Stimulated activated naive CD8-positive, alpha-beta T cell treated with anti-CD3 and anti-CD28 coated beads, Interleukin-15, Interleukin-2, amounts not matched to agents 100 ng/mL and 50 ng/mL, for 24 hours (primary cell): ENCODE measurements at regions not wholly inside any gene's neighbourhood (a gene's known extent, or its start where the extent isn't known, plus 50 kb on each side); places are given as distances from the start of the nearest gene placed in this dataset.

Experiments
- H3K27ac Mint-ChIP-seq: one replicate; pipeline ENCODE4 v1.8.0; 2021; ENCODE audit warnings: mild to moderate bottlenecking, mixed read lengths
- H3K27me3 Mint-ChIP-seq: one replicate; pipeline ENCODE4 v1.8.0; 2021; ENCODE audit warnings: mixed read lengths
- H3K36me3 Mint-ChIP-seq: one replicate; pipeline ENCODE4 v1.8.0; 2021; ENCODE audit warnings: low read depth, mixed read lengths
- H3K4me1 Mint-ChIP-seq: one replicate; pipeline ENCODE4 v1.8.0; 2021; ENCODE audit warnings: low read depth, mixed read lengths
- H3K4me3 Mint-ChIP-seq: one replicate; pipeline ENCODE4 v1.8.0; 2021; ENCODE audit warnings: mild to moderate bottlenecking, mixed read lengths
- H3K9me3 Mint-ChIP-seq: one replicate; pipeline ENCODE4 v1.8.0; 2021; ENCODE audit warnings: mixed read lengths

- H3K36me3 Mint-ChIP-seq, result no peaks in the 10 kb centered on the region
- no peaks in the 10 kb centered on the region for H3K27me3 Mint-ChIP-seq
Measured at GRCh38 chr15:96076350-96076749, 254.2 kb upstream of the NR2F2 start.

GRCh38 chr15:96079041-96079440, 251.5 kb upstream of the NR2F2 start:
- Mint-ChIP-seq H3K36me3 (no peaks in the 10 kb centered on the region), H3K4me1 (no peaks in the 10 kb centered on the region), H3K27ac (no peak overlapping the region), H3K9me3 (no peaks in the 10 kb centered on the region), H3K4me3 (no peak overlapping the region), H3K27me3 (peaks cover 3% of the 10 kb centered on the region)

More at GRCh38 chr15:96076350-96076749, 254.2 kb upstream of the NR2F2 start:
- H3K27ac Mint-ChIP-seq, result no peak overlapping the region
- H3K4me3 Mint-ChIP-seq, result no peak overlapping the region
- no peaks in the 10 kb centered on the region for H3K4me1 Mint-ChIP-seq
- H3K9me3 Mint-ChIP-seq, result no peaks in the 10 kb centered on the region

DNA sequence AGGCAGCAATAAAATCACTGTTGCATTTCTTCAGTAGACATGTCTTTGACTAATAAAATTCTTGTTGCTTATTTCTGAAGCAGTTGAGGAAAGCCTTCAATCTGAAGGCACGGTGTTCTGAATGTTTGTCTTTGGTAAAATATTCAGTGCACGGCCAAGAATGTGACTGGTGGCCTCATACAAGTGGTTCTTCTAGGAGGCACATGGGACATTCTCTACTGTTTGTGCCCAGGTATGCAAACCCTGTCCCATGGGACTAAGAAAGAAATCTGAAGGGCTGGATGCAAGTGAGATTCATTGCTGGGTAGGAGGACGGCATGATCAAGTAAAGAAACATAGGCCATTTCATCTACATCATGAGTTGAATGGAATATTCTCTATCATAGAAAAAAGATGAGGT, 250.6 kb upstream of the NR2F2 start:
- Mint-ChIP-seq H3K4me3 (no peak overlapping the region), H3K9me3 (no peaks in the 10 kb centered on the region), H3K4me1 (no peaks in the 10 kb centered on the region), H3K27me3 (peaks cover 3% of the 10 kb centered on the region), H3K36me3 (no peaks in the 10 kb centered on the region), H3K27ac (no peak overlapping the region)

- Mint-ChIP-seq H3K36me3 (no peaks in the 10 kb centered on the region), H3K9me3 (no peaks in the 10 kb centered on the region), H3K4me1 (no peaks in the 10 kb centered on the region), H3K27ac (no peak overlapping the region), H3K27me3 (peaks cover 21% of the 10 kb centered on the region), H3K4me3 (no peak overlapping the region)
Measured at GRCh38 chr15:96086164-96086563, 244.3 kb upstream of the NR2F2 start.

GRCh38 chr15:96087180-96087884, 243.2 kb upstream of the NR2F2 start:
- H3K4me3 Mint-ChIP-seq, result no peak overlapping the region
- peaks cover 21% of the 10 kb centered on the region for H3K27me3 Mint-ChIP-seq
- no peaks in the 10 kb centered on the region for H3K36me3 Mint-ChIP-seq
- no peaks in the 10 kb centered on the region for H3K9me3 Mint-ChIP-seq
- H3K4me1 Mint-ChIP-seq, result no peaks in the 10 kb centered on the region
- no peak overlapping the region for H3K27ac Mint-ChIP-seq

DNA sequence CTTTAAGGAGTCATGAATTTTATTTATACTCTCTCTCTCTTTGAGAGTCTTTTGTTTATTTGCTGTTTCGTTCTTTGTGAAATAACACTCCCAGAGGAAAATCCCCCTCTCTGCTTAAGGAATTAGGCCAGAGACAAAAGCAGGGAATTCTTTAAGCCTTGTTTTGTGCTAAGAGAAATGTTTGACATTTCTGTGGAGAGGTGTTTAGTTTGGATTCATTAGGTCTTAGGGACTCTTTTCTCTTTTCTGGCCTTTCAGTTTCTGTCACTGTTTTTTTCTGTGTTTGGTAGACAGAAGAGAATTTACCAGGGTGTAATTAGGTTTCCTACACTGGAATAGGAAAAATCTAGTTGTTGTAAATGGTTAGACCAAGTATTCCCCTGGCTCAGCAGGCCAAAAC, 241.8 kb upstream of the NR2F2 start:
- H3K27ac Mint-ChIP-seq, result no peak overlapping the region
- no peaks in the 10 kb centered on the region for H3K9me3 Mint-ChIP-seq

GRCh38 chr15:96089405-96090058, 241.0 kb upstream of the NR2F2 start:
- H3K27ac Mint-ChIP-seq, result no peak overlapping the region
- H3K9me3 Mint-ChIP-seq, result no peaks in the 10 kb centered on the region
- H3K4me3 Mint-ChIP-seq, result no peak overlapping the region
- H3K36me3 Mint-ChIP-seq, result no peaks in the 10 kb centered on the region
- no peaks in the 10 kb centered on the region for H3K4me1 Mint-ChIP-seq
- H3K27me3 Mint-ChIP-seq, result peaks cover 27% of the 10 kb centered on the region

More for the DNA sequence above, 241.8 kb upstream of the NR2F2 start:
- Mint-ChIP-seq H3K4me1 (no peaks in the 10 kb centered on the region), H3K27me3 (peaks cover 21% of the 10 kb centered on the region), H3K36me3 (no peaks in the 10 kb centered on the region), H3K4me3 (no peak overlapping the region)

GRCh38 chr15:96092186-96092585, 238.3 kb upstream of the NR2F2 start:
- Mint-ChIP-seq H3K27me3 (peaks cover 24% of the 10 kb centered on the region), H3K4me1 (no peaks in the 10 kb centered on the region), H3K9me3 (no peaks in the 10 kb centered on the region), H3K27ac (no peak overlapping the region), H3K4me3 (no peak overlapping the region), H3K36me3 (no peaks in the 10 kb centered on the region)

GRCh38 chr15:96093063-96093462, 237.4 kb upstream of the NR2F2 start:
- H3K4me3 Mint-ChIP-seq, result no peak overlapping the region
- H3K27ac Mint-ChIP-seq, result no peak overlapping the region
- H3K4me1 Mint-ChIP-seq, result no peaks in the 10 kb centered on the region
- peaks cover 18% of the 10 kb centered on the region for H3K27me3 Mint-ChIP-seq
- H3K9me3 Mint-ChIP-seq, result no peaks in the 10 kb centered on the region
- no peaks in the 10 kb centered on the region for H3K36me3 Mint-ChIP-seq

GRCh38 chr15:96097661-96098060, 232.8 kb upstream of the NR2F2 start:
- no peak overlapping the region for H3K27ac Mint-ChIP-seq

DNA sequence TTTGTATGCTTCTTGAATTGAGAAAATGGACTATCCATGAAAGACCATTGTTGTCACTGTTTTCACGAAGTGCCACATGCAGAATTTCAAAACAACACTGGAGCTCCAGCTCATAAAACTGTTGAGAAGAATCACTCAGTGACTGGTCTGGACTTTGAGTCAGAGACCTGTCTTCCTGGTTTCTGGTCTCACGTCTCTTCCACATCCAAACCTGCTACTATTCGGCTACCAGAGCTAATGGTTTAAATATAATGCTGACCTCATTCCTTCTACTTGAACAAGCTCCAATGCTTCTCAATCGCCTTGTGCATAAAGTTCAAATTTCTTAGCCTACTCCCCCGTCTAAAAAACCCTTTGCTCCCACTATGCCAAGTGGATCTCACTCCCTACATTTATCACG, 227.9 kb upstream of the NR2F2 start:
- no peaks in the 10 kb centered on the region for H3K36me3 Mint-ChIP-seq
- H3K9me3 Mint-ChIP-seq, result peaks cover 4% of the 10 kb centered on the region
- H3K27ac Mint-ChIP-seq, result no peak overlapping the region
- H3K4me3 Mint-ChIP-seq, result no peak overlapping the region
- peaks cover 3% of the 10 kb centered on the region for H3K27me3 Mint-ChIP-seq
- H3K4me1 Mint-ChIP-seq, result no peaks in the 10 kb centered on the region

More at GRCh38 chr15:96097661-96098060, 232.8 kb upstream of the NR2F2 start:
- Mint-ChIP-seq H3K9me3 (peaks cover under 1% of the 10 kb centered on the region), H3K4me1 (no peaks in the 10 kb centered on the region), H3K4me3 (no peak overlapping the region), H3K27me3 (peaks cover 9% of the 10 kb centered on the region), H3K36me3 (no peaks in the 10 kb centered on the region)

GRCh38 chr15:96106181-96106580, 224.3 kb upstream of the NR2F2 start:
- Mint-ChIP-seq H3K27ac (no peak overlapping the region), H3K27me3 (peaks cover 3% of the 10 kb centered on the region), H3K36me3 (no peaks in the 10 kb centered on the region), H3K4me3 (no peak overlapping the region), H3K4me1 (no peaks in the 10 kb centered on the region), H3K9me3 (peaks cover 4% of the 10 kb centered on the region)

DNA sequence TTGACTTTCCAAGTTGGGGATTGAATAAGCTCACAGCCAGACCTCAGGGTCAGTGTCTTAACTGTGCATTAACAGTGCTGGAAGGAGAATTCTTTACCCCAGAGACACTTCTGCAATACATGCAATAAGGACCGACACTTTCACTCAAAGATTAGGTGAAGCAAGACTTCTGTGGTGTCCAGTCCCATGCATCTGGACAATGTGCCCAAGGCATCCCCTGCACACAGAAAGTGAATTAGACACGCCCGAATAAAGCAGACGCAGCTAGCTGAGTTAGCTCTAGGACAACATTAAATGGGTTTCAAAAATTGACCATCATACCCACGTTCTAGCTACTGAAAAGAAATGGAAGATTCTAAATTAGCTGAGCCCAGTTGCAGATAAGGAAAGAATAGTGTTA, 223.9 kb upstream of the NR2F2 start:
- no peaks in the 10 kb centered on the region for H3K36me3 Mint-ChIP-seq
- H3K4me3 Mint-ChIP-seq, result no peak overlapping the region
- no peak overlapping the region for H3K27ac Mint-ChIP-seq
- no peaks in the 10 kb centered on the region for H3K4me1 Mint-ChIP-seq
- peaks cover 3% of the 10 kb centered on the region for H3K27me3 Mint-ChIP-seq
- H3K9me3 Mint-ChIP-seq, result peaks cover 4% of the 10 kb centered on the region

- H3K4me1 Mint-ChIP-seq, result no peaks in the 10 kb centered on the region
- H3K9me3 Mint-ChIP-seq, result peaks cover under 1% of the 10 kb centered on the region
- peaks cover under 1% of the 10 kb centered on the region for H3K27me3 Mint-ChIP-seq
- H3K4me3 Mint-ChIP-seq, result no peak overlapping the region
- no peaks in the 10 kb centered on the region for H3K36me3 Mint-ChIP-seq
- H3K27ac Mint-ChIP-seq, result no peak overlapping the region
Measured at GRCh38 chr15:96107916-96108315, 222.6 kb upstream of the NR2F2 start.

- no peaks in the 10 kb centered on the region for H3K9me3 Mint-ChIP-seq
- no peaks in the 10 kb centered on the region for H3K36me3 Mint-ChIP-seq
- no peaks in the 10 kb centered on the region for H3K27me3 Mint-ChIP-seq
- no peaks in the 10 kb centered on the region for H3K4me1 Mint-ChIP-seq
- H3K4me3 Mint-ChIP-seq, result no peak overlapping the region
- H3K27ac Mint-ChIP-seq, result no peak overlapping the region
Measured at GRCh38 chr15:96108405-96108804, 222.1 kb upstream of the NR2F2 start.

- H3K36me3 Mint-ChIP-seq, result no peaks in the 10 kb centered on the region
- no peaks in the 10 kb centered on the region for H3K27me3 Mint-ChIP-seq
- no peak overlapping the region for H3K27ac Mint-ChIP-seq
- no peaks in the 10 kb centered on the region for H3K4me1 Mint-ChIP-seq
- H3K4me3 Mint-ChIP-seq, result no peak overlapping the region
- H3K9me3 Mint-ChIP-seq, result no peaks in the 10 kb centered on the region
Measured at GRCh38 chr15:96109820-96110219, 220.7 kb upstream of the NR2F2 start.
